ENCODE measurements at regions not wholly inside any gene's neighbourhood (a gene's known extent, or its start where the extent isn't known, plus 50 kb on each side); places are given as distances from the start of the nearest gene placed in this dataset.
"Not testable (repeated sequence)": the region's sequence is repeated elsewhere in the genome, so short reads cannot be mapped to it uniquely, and the experiment has no call there.

DNA sequence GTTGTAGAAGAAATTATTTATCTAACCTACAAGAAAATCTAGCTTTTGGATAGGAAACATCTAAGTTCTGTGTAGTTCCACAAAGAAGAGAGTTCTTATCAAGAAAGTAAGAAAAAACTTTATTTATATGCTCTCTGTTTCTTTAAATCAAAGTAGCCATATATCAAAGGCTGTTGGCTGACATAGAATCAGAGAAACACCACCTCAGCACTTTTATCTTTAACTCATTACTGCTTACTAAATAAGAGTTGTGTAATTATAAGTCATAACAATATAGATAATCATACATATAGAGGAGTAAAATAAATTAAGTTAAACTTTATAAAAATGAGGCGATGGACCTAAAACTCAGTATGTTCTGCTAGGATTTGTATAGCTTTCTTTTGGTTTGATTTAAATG, 570.6 kb downstream of the PCDH17 start:
- no peak for DNase-seq

- DNase-seq: no peak
These were observed 576.0 kb downstream of the PCDH17 start for GRCh38 chr13:58207501-58207900.

DNA sequence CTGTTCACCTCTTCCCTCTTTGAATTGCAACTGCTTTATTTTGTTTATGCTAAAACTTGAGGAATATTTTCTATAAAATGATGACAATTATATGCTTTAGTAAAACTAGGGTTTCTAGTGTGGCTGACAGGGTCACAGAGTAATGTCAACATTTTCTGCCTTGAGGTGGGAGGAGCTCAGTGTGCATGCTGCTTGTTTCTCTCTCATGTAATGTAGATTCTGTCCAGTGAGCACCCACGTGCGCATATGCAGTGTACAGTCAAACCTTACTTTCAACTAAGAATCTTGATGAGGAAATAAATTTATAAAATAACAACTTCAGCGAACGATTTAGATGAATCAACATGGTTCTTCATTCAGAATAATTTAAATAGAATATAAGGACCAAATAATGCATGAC, 603.9 kb downstream of the PCDH17 start:
- no peak for DNase-seq

GRCh38 chr13:58238972-58239773, 607.6 kb downstream of the PCDH17 start:
- DNase-seq: no peak

GRCh38 chr13:58239774-58240268, 608.3 kb downstream of the PCDH17 start:
- DNase-seq: no peak

GRCh38 chr13:58247080-58247479, 615.5 kb downstream of the PCDH17 start:
- DNase-seq: no peak

- no peak for DNase-seq
These were observed 623.4 kb downstream of the PCDH17 start for GRCh38 chr13:58254943-58255342.

DNA sequence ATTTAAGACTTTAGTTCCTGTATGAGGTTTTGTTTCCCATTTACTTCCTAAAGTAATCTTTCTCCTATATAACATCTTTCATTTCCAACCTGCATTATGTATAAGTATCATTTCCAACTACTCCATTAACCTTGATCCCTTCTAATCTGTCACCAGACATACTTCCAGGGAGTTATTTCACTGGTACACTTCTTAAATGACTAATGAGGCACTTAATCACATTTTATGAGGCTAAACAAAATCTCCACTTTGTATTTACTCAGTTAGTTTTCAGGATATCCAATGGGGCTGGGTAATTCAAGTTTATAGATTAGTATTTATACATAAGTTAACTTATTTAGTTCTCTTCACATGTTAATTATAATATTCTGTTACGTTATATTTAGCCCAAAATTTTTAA, 634.7 kb downstream of the PCDH17 start:
- no peak for DNase-seq

GRCh38 chr13:58298556-58299135, 667.1 kb downstream of the PCDH17 start:
- no peak for DNase-seq

DNA sequence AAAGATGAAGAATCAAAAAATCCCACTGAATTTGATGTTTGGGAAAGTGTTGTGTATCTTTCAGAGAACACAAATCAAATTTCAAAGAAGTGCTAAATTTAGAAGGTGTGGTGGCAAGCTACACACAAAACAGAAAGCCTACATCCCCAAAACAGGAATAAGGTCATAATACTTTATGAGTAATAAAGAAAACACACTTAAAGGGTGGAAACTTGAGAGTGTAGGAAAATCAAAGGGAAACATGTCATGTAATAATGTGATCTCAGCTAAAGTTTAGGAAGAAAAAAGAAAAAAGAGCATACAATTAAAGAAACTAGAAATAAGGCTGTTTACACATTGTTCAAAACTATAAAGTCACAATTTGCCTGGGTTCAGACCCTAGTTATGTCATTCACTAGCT, 668.7 kb downstream of the PCDH17 start:
- no peak for DNase-seq

GRCh38 chr13:58300974-58301681, 669.6 kb downstream of the PCDH17 start:
- DNase-seq: no peak

DNA sequence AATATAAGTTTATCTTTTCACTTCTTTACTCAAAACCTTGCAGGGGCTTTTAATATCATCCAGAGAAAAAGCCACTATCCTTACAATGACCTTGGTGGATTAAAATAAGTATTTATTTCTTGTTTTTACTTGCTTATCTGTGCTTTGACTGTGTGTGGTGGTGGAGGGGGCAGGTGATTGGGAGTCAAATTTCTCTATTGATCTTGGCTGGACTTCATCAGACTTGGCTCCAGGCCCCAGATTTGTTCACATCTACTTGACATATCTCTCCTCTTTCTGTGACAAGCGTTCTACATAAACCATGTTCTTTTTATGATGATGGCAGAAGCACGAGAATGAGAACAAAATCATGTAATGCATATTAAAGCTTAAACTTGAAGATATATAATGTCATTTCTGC, 670.8 kb downstream of the PCDH17 start:
- DNase-seq: no peak

DNA sequence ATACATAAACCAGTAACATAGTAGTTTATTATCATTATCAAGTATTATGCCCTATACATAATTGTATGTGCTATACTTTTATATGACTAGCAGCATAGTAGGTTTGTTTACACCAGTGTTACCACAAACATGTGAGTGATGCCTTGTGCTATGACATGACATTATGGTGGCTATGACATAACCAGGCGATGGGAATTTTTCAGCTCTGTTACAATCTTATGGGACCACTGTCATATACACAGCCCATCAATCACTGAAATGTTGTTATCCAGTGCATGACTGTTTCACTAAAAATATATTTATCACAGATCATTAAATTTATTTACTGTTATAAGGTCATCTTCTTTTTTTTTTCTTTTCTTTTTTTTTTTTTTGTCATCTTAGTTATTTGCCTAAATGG, 674.5 kb downstream of the PCDH17 start:
- DNase-seq: no peak

DNA sequence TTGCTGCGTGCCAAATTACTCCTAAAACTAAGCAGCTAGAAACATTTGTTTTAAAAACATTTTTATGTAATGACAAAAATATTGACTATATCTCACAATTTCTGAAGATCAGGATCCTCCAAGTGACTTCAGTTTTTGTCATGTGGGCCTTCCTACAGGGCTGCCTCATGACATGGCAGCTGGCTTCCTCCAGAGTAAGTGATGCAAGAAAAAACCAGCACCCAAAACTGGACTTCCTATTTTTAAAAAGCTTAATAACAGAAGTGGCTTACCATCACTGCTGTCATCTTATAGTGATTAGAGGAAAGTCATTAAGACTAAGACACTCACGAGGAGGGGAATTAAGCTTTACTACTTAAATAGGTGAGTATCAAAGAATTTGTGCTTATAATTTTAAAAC, 681.7 kb downstream of the PCDH17 start:
- no peak for DNase-seq

DNA sequence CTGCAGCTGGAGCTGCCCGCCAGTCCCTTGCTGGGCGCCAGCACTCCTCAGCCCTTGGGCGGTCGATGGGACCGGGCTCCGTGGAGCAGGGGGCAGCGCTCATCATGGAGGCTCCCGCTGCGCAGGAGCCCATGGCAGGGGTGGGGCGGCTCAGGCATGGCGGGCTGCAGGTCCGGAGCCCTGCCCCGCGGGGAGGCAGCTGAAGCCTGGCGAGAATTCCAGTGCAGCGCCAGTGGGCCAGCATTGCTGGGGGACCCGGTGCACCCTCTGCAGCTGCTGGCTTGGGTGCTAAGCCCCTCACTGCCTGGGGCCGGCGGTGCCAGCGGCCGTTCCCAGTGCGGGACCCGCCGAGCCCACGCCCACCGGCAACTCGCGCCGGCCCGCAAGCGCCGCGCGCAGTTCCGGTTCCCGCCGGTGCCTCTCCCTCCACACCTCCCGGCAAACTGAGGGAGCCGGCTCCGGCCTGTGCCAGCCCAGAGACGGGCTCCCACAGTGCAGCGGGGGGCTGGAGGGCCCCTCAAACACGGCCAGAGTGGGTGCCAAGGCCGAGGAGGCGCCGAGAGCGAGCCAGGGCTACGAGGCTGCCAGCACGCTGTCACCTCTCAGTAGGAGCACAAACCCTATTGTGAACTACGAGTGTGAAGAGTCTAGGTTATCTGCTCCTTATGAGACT, 687.1 kb downstream of the PCDH17 start:
- no peak for DNase-seq

DNA sequence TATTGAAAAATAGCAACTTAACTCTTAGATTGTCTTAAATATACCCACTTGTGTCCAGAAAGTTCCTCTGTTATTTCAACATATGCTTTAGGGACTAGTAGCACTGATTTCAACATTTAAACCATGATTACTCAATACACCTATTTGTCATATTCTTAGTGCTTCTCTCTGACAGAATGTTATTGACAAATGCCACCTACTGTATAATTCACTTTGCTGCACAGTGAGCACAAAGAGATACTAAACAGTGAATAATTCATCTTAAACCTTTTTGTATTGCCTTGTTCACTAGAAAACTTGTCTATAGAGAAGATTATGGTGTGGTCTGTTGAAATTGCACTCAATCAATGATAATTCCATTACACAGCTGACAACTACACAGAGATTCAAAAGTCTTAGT, 692.6 kb downstream of the PCDH17 start:
- DNase-seq: no peak

DNA sequence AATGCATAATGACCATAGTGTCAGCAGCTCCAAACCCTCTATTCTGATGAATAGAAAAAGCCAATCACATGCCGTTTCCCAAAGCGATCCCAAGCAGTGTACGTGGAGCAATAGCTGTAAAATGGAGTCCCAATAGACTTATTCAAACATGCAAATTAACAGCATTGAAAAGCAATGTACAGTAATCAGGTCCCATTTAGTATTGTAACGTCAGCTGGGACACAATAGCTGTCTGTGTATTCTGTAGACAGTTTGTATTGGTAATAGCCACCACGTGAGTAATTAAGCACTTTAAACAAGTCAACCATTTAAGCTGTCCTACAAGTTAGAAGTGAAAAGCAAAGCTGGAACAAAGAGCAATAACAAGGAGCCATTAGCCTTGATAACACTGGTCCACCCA, 698.2 kb downstream of the PCDH17 start:
- no peak for DNase-seq

DNA sequence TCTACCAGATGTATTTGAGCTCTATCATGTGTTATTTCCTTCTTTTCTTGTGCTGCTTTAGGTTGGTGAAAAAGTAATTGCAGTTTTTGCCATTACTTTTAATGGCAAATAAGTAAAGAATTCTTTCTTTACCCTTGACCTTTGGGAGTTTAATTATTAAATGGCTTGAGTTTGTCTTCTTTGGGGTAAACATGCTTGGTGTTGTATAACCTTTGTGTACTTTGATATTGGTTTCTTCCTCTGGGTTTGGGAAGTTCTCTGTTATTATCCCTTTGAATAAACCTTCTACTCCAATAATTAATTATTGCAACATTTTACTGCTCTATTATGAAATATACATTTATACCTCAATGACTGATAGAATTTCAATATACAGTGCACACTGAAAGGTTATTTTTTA, 709.4 kb downstream of the PCDH17 start:
- no peak for DNase-seq

DNA sequence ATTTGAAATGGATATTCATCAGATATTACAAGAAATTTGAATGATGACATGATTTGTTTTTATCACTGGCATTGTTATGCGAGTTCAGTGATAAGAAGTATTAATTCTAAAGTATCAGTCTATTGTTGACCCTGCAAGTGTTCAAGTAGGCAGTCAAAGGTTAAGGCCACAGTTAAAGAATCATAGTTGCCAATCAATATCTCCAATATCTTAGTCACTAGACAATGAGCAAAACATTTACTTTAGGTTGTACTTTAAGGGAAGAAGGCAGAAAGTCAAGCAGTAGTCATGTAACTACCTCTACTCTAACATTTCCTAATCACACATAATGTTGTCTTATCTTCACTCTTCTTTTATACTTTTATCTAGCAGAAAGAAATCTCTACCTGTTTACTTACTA, 709.8 kb downstream of the PCDH17 start:
- DNase-seq: no peak

GRCh38 chr13:58343076-58343475, 711.5 kb downstream of the PCDH17 start:
- DNase-seq: no peak

DNA sequence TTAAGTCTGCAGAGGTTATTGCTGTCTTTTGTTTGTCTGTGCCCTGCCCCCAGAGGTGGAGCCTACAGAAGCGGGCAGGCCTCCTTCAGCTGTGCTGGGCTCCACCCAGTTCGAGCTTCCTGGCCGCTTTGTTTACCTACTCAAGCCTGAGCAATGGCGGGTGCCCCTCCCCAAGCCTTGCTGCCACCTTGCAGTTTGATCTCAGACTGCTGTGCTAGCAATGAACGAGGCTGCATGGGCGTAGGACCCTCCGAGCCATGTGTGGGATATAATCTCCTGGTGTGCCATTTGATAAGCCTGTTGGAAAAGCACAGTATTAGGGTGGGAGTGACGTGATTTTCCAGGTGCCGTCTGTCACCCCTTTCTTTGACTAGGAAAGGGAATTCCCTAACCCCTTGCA, 720.6 kb downstream of the PCDH17 start:
- DNase-seq: not testable (repeated sequence)

DNA sequence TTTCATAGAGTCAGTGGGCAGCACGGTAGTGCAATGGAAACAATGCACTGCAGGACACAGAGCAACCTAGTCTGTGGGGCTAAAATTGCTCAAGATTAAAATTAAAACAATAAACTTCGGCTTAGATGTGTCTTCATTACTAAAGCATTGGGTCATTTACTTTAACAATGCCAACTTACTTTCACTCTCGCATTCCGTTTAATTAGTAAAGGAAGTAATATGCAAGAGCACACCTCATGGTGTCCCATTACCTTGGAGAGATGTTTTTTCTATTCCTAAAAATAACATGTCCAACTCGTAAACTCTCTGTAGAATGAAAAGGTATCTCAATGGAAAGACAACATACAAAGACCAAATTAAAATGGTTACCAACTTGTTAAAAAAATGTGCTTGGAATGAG, 738.4 kb downstream of the PCDH17 start:
- DNase-seq: no peak

DNA sequence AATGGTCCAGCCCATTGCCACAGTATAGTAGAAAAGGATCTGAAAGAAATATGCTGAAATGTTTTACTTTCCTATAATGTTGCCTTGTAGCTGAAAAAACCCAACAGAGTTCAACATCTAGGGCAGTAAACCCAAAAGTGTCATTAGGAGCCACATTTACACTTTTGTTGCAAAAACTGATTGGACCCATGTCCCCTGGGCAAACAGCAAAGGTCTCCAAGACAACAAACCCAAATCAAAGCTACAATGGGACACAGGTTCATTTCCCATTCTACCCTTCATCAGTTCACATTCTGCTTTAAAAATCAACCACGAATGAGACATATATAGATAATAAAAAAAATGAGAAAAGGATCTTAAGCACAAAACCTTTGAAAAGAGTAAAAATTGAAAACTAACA, 744.8 kb downstream of the PCDH17 start:
- no peak for DNase-seq

- DNase-seq: no peak
These were observed 745.2 kb downstream of the PCDH17 start for GRCh38 chr13:58376775-58377174.
